ENCODE measurements at regions not wholly inside any gene's neighbourhood (a gene's known extent, or its start where the extent isn't known, plus 50 kb on each side); places are given as distances from the start of the nearest gene placed in this dataset.

DNA sequence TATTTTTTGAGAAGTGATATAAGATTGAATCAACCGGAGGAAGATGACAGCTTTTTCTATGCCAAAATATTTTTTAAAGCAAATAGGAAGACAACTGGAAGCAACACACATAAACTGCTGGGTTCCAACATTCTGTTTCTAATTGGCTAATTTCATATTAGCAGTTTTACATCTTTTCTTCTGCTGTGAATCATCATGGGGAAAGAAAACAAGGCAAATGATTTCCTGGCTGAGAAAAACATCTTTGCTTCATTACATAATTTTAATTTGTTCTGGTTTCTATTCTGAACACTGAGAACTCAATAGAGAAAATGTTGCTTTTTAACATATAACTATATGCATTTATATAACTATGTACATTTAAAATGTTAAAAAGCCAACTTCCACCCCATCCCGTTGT lies 2518.5 kb downstream of the ARAP2 start:
- no peak for TF ChIP-seq POLR2A (IDR thresholded peaks at IDR 0.05; ENCODE audit: low read length)
- TF ChIP-seq GATA1 (IDR thresholded peaks at IDR 0.05; ENCODE audit: low read depth, low read length) = no peak
